ENCODE measurements at regions not wholly inside any gene's neighbourhood (a gene's known extent, or its start where the extent isn't known, plus 50 kb on each side); places are given as distances from the start of the nearest gene placed in this dataset.

GRCh38 chr7:130887957-130888371 lies 154.0 kb upstream of the KLF14 start:
- FAIRE-seq: no peak
- dilution Hi-C loops (cut with MboI; ENCODE audit: extremely low pct_ligation_motif_present, low sequenced_read_pairs): no loop called here

DNA sequence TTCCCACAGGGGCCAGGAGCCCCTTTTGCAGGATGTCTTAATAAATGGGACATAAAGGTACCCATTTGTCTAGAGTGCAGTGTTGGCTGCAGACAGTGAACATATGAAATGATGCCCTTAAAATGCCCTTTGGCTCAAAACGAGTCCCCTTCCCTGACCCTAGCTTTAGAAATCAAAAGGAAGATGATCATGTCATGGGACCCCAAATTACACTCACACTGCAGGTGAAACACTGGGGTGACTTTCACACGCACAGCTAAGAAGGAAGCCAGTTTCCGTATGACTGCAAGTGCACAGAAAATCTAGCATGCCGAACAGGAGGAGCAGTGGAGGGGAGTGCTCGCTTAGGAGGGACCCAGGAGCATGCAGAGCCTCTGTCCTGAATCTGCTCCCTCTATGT lies 154.5 kb upstream of the KLF14 start:
- DNase-seq (ENCODE audit: low read depth, low spot score) (no peak), FAIRE-seq (no peak)
- Histone ChIP-seq H3K27ac (ENCODE audit: control insufficient read depth, insufficient read depth, low read length) (peak overlapping the region; percentile 63), H4K20me1 (ENCODE audit: control insufficient read depth, extremely low read depth, insufficient read depth, low read length) (peaks cover 31% of the 10 kb centered on the region), H3K27me3 (ENCODE audit: control insufficient read depth, extremely low read depth, insufficient read depth, low read length) (no peaks in the 10 kb centered on the region), H3K4me3 (ENCODE audit: control insufficient read depth in 2 of 3, extremely low read depth in 1 of 3, insufficient read depth in 2 of 3, low read depth in 1 of 3, low read length in 3 of 3) (no peak overlapping the region), H3K9me3 (ENCODE audit: control insufficient read depth, low read depth, low read length) (no peaks in the 10 kb centered on the region), H3K36me3 (ENCODE audit: control insufficient read depth in 2 of 2, extremely low read depth in 1 of 2, insufficient read depth in 2 of 2, low read length in 2 of 2) (peaks cover 30 to 62% of the 10 kb centered on the region in 2 experiments), H3K79me2 (ENCODE audit: control insufficient read depth, insufficient read depth, low read length) (peaks cover 88% of the 10 kb centered on the region), H2AFZ (ENCODE audit: control insufficient read depth, low read length) (no peak overlapping the region), H3K9me1 (ENCODE audit: control insufficient read depth, extremely low read depth, insufficient read depth, low read length) (peaks cover 2% of the 10 kb centered on the region), H3K4me2 (ENCODE audit: control insufficient read depth, extremely low read depth, insufficient read depth, low read depth, low read length) (no peak overlapping the region), H3K4me1 (ENCODE audit: control insufficient read depth, extremely low read depth, insufficient read depth, low read length) (peaks cover 73% of the 10 kb centered on the region), H3K9ac (ENCODE audit: control insufficient read depth, extremely low read depth, insufficient read depth, low read length) (no peak overlapping the region)
- TF ChIP-seq, protein P1, sequence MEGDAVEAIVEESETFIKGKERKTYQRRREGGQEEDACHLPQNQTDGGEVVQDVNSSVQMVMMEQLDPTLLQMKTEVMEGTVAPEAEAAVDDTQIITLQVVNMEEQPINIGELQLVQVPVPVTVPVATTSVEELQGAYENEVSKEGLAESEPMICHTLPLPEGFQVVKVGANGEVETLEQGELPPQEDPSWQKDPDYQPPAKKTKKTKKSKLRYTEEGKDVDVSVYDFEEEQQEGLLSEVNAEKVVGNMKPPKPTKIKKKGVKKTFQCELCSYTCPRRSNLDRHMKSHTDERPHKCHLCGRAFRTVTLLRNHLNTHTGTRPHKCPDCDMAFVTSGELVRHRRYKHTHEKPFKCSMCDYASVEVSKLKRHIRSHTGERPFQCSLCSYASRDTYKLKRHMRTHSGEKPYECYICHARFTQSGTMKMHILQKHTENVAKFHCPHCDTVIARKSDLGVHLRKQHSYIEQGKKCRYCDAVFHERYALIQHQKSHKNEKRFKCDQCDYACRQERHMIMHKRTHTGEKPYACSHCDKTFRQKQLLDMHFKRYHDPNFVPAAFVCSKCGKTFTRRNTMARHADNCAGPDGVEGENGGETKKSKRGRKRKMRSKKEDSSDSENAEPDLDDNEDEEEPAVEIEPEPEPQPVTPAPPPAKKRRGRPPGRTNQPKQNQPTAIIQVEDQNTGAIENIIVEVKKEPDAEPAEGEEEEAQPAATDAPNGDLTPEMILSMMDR (optimal IDR thresholded peaks at IDR 0.05 in 1 of 3, IDR thresholded peaks at IDR 0.05 in 1 of 3, conservative IDR thresholded peaks at IDR 0.05 in 1 of 3; ENCODE audit: extremely low read depth in 1 of 3, insufficient read depth in 2 of 3, low read length in 3 of 3): no peak
- TF ChIP-seq EZH2 (IDR thresholded peaks at IDR 0.05; ENCODE audit: low read length): no peak
- dilution Hi-C loops (cut with MboI; ENCODE audit: extremely low pct_ligation_motif_present, low sequenced_read_pairs): no loop called here

More at GRCh38 chr7:130887957-130888371, 154.0 kb upstream of the KLF14 start:
- no peak for TF ChIP-seq EZH2 (IDR thresholded peaks at IDR 0.05; ENCODE audit: low read length)
- TF ChIP-seq, protein P1 (optimal IDR thresholded peaks at IDR 0.05 in 1 of 3, IDR thresholded peaks at IDR 0.05 in 1 of 3, conservative IDR thresholded peaks at IDR 0.05 in 1 of 3; ENCODE audit: extremely low read depth in 1 of 3, insufficient read depth in 2 of 3, low read length in 3 of 3): no peak
- H2AFZ ChIP-seq (ENCODE audit: control insufficient read depth, low read length): no peak overlapping the region
- peaks cover 31 to 63% of the 10 kb centered on the region in 2 experiments for H3K36me3 ChIP-seq (ENCODE audit: control insufficient read depth in 2 of 2, extremely low read depth in 1 of 2, insufficient read depth in 2 of 2, low read length in 2 of 2)
- H3K27ac ChIP-seq (ENCODE audit: control insufficient read depth, insufficient read depth, low read length): peak overlapping the region; percentile 63
- H3K4me3 ChIP-seq (ENCODE audit: control insufficient read depth in 2 of 3, extremely low read depth in 1 of 3, insufficient read depth in 2 of 3, low read depth in 1 of 3, low read length in 3 of 3): peak overlapping the region in 1 of 3 experiments; percentile 11
- no peaks in the 10 kb centered on the region for H3K9me3 ChIP-seq (ENCODE audit: control insufficient read depth, low read depth, low read length)
- no peaks in the 10 kb centered on the region for H3K27me3 ChIP-seq (ENCODE audit: control insufficient read depth, extremely low read depth, insufficient read depth, low read length)
- DNase-seq (ENCODE audit: low read depth, low spot score): no peak
- peaks cover 86% of the 10 kb centered on the region for H3K79me2 ChIP-seq (ENCODE audit: control insufficient read depth, insufficient read depth, low read length)
- H3K4me1 ChIP-seq (ENCODE audit: control insufficient read depth, extremely low read depth, insufficient read depth, low read length): peaks cover 70% of the 10 kb centered on the region
- peak overlapping the region; percentile 57 for H3K4me2 ChIP-seq (ENCODE audit: control insufficient read depth, extremely low read depth, insufficient read depth, low read depth, low read length)
- H3K9ac ChIP-seq (ENCODE audit: control insufficient read depth, extremely low read depth, insufficient read depth, low read length): peak overlapping the region; percentile 28
- peaks cover 28% of the 10 kb centered on the region for H4K20me1 ChIP-seq (ENCODE audit: control insufficient read depth, extremely low read depth, insufficient read depth, low read length)
- H3K9me1 ChIP-seq (ENCODE audit: control insufficient read depth, extremely low read depth, insufficient read depth, low read length): peaks cover 2% of the 10 kb centered on the region

Measured in keratinocyte (primary cell).